LNCaP clone FGC (cell line): ENCODE measurements at regions not wholly inside any gene's neighbourhood (a gene's known extent, or its start where the extent isn't known, plus 50 kb on each side); places are given as distances from the start of the nearest gene placed in this dataset.

Experiments
- DNase-seq: peaks from one replicate; pipeline ENCODE4 v3.0.0-alpha.2; 2011; ENCODE audit warnings: low read depth
- H3K4me3 ChIP-seq: 2 replicates; pipeline ENCODE4 v1.5.1; 2011; ENCODE audit warnings: mild to moderate bottlenecking, low read depth, low read length, control low read depth
- TF ChIP-seq, protein P1 (sequence below): IDR thresholded peaks from 2 replicates; pipeline ENCODE4 v1.5.1; 2012; ENCODE audit warnings: mild to moderate bottlenecking; ENCODE audit not compliant: control insufficient read depth, insufficient read depth; ENCODE audit errors: extremely low read depth

DNA sequence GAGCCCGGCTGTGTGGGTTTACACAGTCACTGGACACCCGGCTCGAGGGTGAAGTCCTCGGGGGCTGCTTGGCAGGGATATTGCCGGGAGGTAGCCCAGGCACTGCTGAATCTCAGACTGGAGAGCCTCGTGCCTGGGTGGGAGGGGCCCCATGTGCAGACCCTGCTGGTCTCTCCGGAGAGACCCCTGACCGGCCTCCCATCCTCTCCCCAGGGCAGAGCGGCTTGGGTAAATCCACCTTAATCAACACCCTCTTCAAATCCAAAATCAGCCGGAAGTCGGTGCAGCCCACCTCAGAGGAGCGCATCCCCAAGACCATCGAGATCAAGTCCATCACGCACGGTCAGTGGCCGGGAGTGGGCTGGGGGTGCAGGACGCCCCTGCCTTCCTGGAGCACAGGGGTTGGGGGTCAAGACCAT lies 346.5 kb downstream of the SEC14L1 start:
- TF ChIP-seq, protein P1, sequence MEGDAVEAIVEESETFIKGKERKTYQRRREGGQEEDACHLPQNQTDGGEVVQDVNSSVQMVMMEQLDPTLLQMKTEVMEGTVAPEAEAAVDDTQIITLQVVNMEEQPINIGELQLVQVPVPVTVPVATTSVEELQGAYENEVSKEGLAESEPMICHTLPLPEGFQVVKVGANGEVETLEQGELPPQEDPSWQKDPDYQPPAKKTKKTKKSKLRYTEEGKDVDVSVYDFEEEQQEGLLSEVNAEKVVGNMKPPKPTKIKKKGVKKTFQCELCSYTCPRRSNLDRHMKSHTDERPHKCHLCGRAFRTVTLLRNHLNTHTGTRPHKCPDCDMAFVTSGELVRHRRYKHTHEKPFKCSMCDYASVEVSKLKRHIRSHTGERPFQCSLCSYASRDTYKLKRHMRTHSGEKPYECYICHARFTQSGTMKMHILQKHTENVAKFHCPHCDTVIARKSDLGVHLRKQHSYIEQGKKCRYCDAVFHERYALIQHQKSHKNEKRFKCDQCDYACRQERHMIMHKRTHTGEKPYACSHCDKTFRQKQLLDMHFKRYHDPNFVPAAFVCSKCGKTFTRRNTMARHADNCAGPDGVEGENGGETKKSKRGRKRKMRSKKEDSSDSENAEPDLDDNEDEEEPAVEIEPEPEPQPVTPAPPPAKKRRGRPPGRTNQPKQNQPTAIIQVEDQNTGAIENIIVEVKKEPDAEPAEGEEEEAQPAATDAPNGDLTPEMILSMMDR = no peak
- DNase-seq = no peak
- H3K4me3 ChIP-seq = no peak overlapping the region

DNA sequence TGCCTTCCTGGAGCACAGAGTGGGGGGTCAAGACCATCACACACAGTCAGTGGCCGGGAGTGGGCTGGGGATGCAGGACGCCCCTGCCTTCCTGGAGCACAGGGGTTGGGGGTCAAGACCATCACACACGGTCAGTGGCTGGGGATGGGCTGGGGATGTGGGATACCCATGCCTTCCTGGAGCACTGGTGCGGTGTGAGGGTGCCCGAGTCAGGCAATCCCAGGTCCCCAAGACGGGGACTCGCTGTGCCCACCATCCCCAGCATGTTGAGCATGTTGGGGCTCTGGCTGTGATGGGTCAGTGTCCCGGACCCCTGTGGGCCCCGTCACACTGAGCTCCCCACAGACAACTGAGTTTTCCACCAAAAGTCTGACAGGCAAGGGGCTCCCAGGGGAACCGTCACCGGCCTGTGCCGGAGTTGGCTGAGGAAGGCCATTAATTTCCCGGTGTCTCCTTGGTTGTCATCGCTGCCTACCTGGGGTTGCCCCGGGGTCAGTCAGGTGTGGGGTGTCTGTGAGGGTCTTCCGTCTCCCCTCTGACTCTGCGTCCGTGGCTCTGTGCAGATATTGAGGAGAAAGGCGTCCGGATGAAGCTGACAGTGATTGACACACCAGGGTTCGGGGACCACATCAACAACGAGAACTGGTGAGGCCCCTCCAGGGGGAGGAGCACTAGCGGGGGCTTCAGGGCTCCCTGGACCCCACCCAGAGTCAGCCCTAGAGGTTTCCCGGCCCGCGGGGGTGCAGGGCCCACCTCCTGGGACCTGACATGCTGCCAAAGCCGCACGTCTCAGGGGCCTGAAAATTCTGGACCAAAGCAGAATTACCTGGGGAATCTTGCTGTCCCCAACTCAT lies 347.1 kb downstream of the SEC14L1 start:
- TF ChIP-seq, protein P1 = no peak
- no peak for DNase-seq
- no peak overlapping the region for H3K4me3 ChIP-seq

DNA sequence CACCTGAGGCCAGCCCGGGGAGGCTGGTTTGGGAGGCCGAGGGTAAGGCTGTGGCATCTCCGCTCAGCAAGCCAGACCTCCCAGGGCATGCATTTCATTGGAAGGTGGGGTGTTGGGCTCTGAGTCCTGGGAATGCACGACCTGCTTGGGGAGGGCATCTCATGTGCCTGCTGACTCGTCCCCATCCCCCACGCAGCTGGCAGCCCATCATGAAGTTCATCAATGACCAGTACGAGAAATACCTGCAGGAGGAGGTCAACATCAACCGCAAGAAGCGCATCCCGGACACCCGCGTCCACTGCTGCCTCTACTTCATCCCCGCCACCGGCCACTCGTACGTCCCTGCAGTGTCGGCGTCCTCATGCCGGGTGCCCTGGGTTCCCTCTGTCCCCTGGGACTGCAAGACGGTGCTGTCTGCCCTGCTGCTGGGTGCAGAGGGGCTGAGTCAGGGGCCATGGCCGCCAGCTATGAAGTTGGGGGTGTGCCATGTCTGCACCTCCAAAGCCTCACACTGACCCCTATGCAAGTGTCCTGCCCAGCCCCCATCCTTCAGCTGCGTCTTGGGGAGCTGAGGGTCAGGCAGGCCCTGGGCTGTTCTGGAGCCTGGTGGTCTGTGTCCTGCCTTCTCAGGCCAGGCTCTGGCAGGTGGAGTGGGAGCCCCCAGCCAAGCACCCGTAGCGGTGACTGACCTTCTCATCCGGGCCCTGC lies 347.9 kb downstream of the SEC14L1 start:
- no peak for DNase-seq
- TF ChIP-seq, protein P1 = no peak
- H3K4me3 ChIP-seq = no peak overlapping the region

DNA sequence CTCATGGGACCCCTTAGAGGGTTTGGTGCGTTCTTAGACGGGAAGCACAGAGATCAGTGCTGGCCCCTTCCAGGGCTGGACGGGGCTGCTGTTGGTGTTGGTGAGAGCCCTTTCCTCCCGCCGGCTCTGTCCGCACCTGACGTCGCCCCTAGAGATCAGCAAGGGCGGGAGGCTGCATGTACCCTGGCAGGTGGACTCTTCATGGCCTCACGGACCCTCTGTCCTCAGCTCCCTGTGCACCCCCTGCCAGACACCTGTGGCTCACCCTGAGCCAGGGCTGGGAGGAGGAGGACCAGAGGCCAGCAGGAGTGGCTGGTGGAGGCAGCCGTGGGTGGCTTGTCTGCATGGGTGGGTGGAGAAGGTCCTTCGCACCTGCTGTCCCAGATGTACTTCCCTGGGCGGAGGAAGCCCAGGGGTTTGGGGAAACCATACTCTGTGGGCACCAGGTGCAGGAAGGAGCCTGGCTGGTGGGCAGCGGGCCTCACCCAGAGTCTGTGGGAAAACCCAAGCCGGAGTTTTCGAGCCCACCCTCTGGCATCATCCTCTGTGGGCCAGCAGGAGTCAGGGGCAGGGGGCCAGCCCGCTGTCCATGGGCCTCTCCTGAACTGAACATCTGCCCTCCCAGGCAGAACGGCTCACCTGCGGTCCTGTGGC lies 348.6 kb downstream of the SEC14L1 start:
- no peak for DNase-seq
- H3K4me3 ChIP-seq = no peak overlapping the region
- TF ChIP-seq, protein P1 = no peak

DNA sequence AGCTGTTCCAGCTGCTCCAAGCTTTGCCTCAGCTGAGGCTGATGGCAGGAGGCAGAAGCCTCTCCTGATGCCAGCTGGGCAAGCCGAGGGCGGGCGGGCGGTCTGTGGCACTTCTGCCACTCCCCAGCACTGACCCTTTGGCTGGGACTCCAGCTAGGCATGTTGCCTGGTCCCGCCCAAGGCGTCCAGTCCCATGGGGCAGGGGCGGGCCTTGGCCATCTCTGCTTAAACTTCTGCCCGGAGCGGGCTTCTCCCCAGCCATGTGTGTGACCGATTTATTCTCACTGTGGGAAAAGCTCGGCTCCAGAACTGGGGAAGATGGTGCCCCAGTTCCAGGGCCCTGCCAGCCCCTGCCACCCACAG lies 349.1 kb downstream of the SEC14L1 start:
- H3K4me3 ChIP-seq = no peak overlapping the region
- TF ChIP-seq, protein P1 = no peak
- no peak for DNase-seq

DNA sequence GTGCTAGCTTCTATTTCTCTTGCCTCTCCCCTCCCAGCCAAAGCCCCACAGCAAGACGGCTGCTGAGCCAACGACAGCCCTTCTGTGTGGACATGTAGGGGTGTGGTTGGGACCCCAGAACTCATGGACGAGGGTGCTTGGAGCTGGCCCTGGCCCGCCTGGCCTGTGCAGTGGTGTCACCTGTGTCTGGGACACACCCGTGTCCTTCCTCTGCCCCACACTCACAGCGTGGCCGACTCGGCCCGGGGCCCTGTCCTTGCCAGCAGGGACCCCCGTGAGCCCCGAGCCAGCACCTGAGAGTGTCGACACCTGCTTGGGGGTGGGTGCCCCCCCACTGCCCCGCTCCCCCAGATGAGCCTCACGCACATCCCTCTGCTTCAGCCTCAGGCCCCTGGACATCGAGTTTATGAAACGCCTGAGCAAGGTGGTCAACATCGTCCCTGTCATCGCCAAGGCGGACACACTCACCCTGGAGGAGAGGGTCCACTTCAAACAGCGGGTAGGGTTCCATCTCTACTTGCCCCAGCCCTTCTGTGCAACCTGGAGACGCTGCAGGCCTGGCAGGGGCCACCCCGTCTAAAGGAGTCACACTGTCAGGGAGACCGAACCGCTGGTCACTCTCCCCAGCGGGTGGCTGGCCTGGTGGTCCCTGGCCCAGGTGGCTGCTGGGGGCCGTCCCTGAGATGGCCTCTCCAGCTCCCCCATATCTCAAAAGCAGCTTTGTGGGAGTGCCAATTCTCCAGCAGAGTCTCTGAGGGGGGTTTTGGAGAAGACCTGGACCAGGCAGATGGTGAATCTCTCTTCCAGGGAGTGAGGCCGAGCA lies 349.8 kb downstream of the SEC14L1 start:
- TF ChIP-seq, protein P1 = no peak
- no peak for DNase-seq
- no peak overlapping the region for H3K4me3 ChIP-seq
